ENCODE measurements at regions not wholly inside any gene's neighbourhood (a gene's known extent, or its start where the extent isn't known, plus 50 kb on each side); places are given as distances from the start of the nearest gene placed in this dataset.

GRCh38 chr1:219329578-219329977 lies 155.9 kb downstream of the LYPLAL1 start:
- no peak for DNase-seq (ENCODE audit: low spot score)
- TF ChIP-seq, protein P1, sequence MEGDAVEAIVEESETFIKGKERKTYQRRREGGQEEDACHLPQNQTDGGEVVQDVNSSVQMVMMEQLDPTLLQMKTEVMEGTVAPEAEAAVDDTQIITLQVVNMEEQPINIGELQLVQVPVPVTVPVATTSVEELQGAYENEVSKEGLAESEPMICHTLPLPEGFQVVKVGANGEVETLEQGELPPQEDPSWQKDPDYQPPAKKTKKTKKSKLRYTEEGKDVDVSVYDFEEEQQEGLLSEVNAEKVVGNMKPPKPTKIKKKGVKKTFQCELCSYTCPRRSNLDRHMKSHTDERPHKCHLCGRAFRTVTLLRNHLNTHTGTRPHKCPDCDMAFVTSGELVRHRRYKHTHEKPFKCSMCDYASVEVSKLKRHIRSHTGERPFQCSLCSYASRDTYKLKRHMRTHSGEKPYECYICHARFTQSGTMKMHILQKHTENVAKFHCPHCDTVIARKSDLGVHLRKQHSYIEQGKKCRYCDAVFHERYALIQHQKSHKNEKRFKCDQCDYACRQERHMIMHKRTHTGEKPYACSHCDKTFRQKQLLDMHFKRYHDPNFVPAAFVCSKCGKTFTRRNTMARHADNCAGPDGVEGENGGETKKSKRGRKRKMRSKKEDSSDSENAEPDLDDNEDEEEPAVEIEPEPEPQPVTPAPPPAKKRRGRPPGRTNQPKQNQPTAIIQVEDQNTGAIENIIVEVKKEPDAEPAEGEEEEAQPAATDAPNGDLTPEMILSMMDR (IDR thresholded peaks at IDR 0.05; ENCODE audit: borderline replicate concordance, control extremely low read depth, extremely low read depth, insufficient read depth, missing control alignments) = no peak
- in situ Hi-C loops (cut with MboI; ENCODE audit: low sequenced_read_pairs, unreplicated experiment) = no loop called here

GRCh38 chr1:219326843-219327242 lies 153.2 kb downstream of the LYPLAL1 start:
- no peak for DNase-seq (ENCODE audit: low spot score)
- in situ Hi-C loops (cut with MboI; ENCODE audit: low sequenced_read_pairs, unreplicated experiment) = no loop called here

GRCh38 chr1:219325368-219325742 lies 151.7 kb downstream of the LYPLAL1 start:
- in situ Hi-C loops (cut with MboI; ENCODE audit: low sequenced_read_pairs, unreplicated experiment) = no loop called here
- no peak for DNase-seq (ENCODE audit: low spot score)
- TF ChIP-seq, protein P1 (IDR thresholded peaks at IDR 0.05; ENCODE audit: borderline replicate concordance, control extremely low read depth, extremely low read depth, insufficient read depth, missing control alignments) = no peak

More at GRCh38 chr1:219326843-219327242, 153.2 kb downstream of the LYPLAL1 start:
- TF ChIP-seq, protein P1 (IDR thresholded peaks at IDR 0.05; ENCODE audit: borderline replicate concordance, control extremely low read depth, extremely low read depth, insufficient read depth, missing control alignments) = no peak

- in situ Hi-C loops (cut with MboI; ENCODE audit: low sequenced_read_pairs, unreplicated experiment) = no loop called here
- TF ChIP-seq, protein P1 (IDR thresholded peaks at IDR 0.05; ENCODE audit: borderline replicate concordance, control extremely low read depth, extremely low read depth, insufficient read depth, missing control alignments) = no peak
- no peak for DNase-seq (ENCODE audit: low spot score)
Measured at GRCh38 chr1:219324629-219325367, 151.1 kb downstream of the LYPLAL1 start.

- no peak for DNase-seq (ENCODE audit: low spot score)
- TF ChIP-seq, protein P1 (IDR thresholded peaks at IDR 0.05; ENCODE audit: borderline replicate concordance, control extremely low read depth, extremely low read depth, insufficient read depth, missing control alignments) = no peak
- in situ Hi-C loops (cut with MboI; ENCODE audit: low sequenced_read_pairs, unreplicated experiment) = no loop called here
Measured at GRCh38 chr1:219324171-219324570, 150.5 kb downstream of the LYPLAL1 start.

- DNase-seq (ENCODE audit: low spot score) = no peak
- in situ Hi-C loops (cut with MboI; ENCODE audit: low sequenced_read_pairs, unreplicated experiment) = no loop called here
- TF ChIP-seq, protein P1 (IDR thresholded peaks at IDR 0.05; ENCODE audit: borderline replicate concordance, control extremely low read depth, extremely low read depth, insufficient read depth, missing control alignments) = no peak
Measured at GRCh38 chr1:219323426-219323825, 149.7 kb downstream of the LYPLAL1 start.
